ENCODE measurements at regions not wholly inside any gene's neighbourhood (a gene's known extent, or its start where the extent isn't known, plus 50 kb on each side); places are given as distances from the start of the nearest gene placed in this dataset.

DNA sequence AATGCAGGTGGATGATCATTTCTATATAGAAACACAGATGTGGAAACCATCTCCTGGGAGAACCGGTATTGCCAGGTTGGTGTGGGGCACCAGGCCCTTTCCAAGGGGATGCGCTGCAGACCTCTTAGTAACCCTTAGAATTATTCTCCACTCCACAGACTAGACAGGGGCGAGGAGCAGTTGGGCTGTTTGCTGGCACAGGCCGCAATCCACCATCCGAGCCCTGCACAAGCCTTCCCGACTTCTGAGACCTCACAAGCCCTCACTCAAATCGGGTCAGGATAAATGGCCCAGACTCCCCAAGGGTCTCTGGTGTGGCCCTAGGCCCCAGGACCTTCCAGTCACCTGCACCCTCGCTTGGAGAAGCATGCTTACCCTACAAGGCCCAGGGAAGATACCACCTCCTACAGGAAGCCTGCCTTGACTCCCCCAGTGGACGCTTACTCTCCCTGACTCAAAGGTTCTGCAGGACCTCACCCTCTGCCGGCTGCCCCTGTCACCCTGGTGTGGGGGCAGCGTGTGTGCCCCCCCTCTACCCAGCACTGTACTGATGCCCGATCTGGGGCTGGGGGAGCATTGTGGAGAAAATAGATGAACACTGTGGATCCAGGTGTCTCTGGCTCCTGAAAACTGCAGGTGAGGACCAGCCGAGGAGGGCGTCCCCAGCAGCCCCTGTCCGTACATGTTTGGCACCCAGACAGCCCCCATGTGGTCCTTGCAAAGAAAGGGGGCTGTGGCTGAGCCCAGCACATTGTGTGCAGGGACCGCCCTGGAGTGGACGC lies 49.8 kb upstream of the ACSF3 start:
- no peak for DNase-seq (ENCODE audit: low read depth)
